Heart right ventricle (tissue), 16 donors: ENCODE measurements at regions not wholly inside any gene's neighbourhood (a gene's known extent, or its start where the extent isn't known, plus 50 kb on each side); places are given as distances from the start of the nearest gene placed in this dataset.
A peak's percentile ranks its signal among the peaks of the same experiment; 100 is the strongest.
"Not testable (repeated sequence)": the region's sequence is repeated elsewhere in the genome, so short reads cannot be mapped to it uniquely, and the experiment has no call there.

Experiments used
- ATAC-seq, 8 donors: fragments of 200-7000 bp; cut with Tn5 transposase; one replicate each; pipeline ENCODE4 v1.9.1; 2020; ENCODE audit warnings: mild to moderate bottlenecking in 8 of 8, moderate library complexity in 8 of 8, moderate number of reproducible peaks in 1 of 8
- DNase-seq, 2 donors: peaks; one replicate each; pipeline ENCODE4 v3.0.0-alpha.2; 2020
- H3K27ac ChIP-seq, 10 donors: fragments of 200-600 bp; sonication (generic) in 2 of 10; one replicate each; pipeline versions ENCODE4 v1.5.0 to v1.8.0; 2020 to 2022; ENCODE audit warnings: mild to moderate bottlenecking in 3 of 10
- H3K27me3 ChIP-seq, 7 donors: fragments of 200-600 bp; one replicate each; pipeline ENCODE4 v1.8.0; 2021 to 2022; ENCODE audit warnings: mild to moderate bottlenecking in 2 of 7
- H3K36me3 ChIP-seq, 9 donors: fragments of 200-600 bp; sonication (generic) in 1 of 9; one replicate each; pipeline versions ENCODE4 v1.5.0 to v1.8.0; 2020 to 2022; ENCODE audit warnings: mild to moderate bottlenecking in 2 of 9
- H3K4me1 ChIP-seq, 9 donors: fragments of 200-600 bp; sonication (generic) in 1 of 9; one replicate each; pipeline versions ENCODE4 v1.5.0 to v1.8.0; 2020 to 2022; ENCODE audit warnings: mild to moderate bottlenecking in 4 of 9
- H3K4me3 ChIP-seq, 10 donors: fragments of 200-600 bp; sonication (generic) in 2 of 10; one replicate each; pipeline versions ENCODE4 v1.5.0 to v1.8.0; 2020 to 2022; ENCODE audit warnings: mild to moderate bottlenecking in 7 of 10, moderate library complexity in 2 of 10
- H3K9me3 ChIP-seq, 11 donors: fragments of 200-600 bp in 10 of 11; sonication (generic) in 2 of 11; one replicate each; pipeline versions ENCODE4 v1.5.0 to v1.8.0; 2013 to 2022; ENCODE audit warnings: mild to moderate bottlenecking in 2 of 11, control low read depth in 1 of 11, moderate library complexity in 1 of 11
- CTCF ChIP-seq, 9 donors: fragments of 200-600 bp; sonication (generic) in 2 of 9; IDR thresholded peaks; one replicate each; pipeline versions ENCODE4 v1.5.0 to v1.8.0; 2021 to 2022; ENCODE audit warnings: antibody characterized with exemption in 9 of 9, mild to moderate bottlenecking in 5 of 9, moderate library complexity in 1 of 9
- WGBS, 2 donors: extraction: QIAGEN DNeasy Blood & Tissue Kit; methylation state at CpG; one replicate each; pipeline ENCODE4 v1.1.7; 2013; ENCODE audit warnings: inconsistent platforms in 1 of 2; 5-methylcytosine and 5-hydroxymethylcytosine counted together
- intact Hi-C, 10 donors: fragments of 100-400 bp; cut with DNase I; formaldehyde crosslinking; loops; one replicate each; pipeline versions ENCODE4 v1.11.1 to v1.14.2; 2022
- donor health status: Arrhythmogenic right ventricular cardiomyopathy.
- donor health status: ischemic (EF 13 %, LVEDD 7.1; RV severe dilation, severe dysfunction).
- donor health status: healthy with polysubstance abuse.
- donor health status: DM: no; HTN: yes; CAD: no.
- donor health status: DM: no; HTN: no; CAD: no.
- donor health status: ischemic (EF 25% LVEDD 6.9; RV normal size, moderate dysfunction).
- donor health status: ischemic (EF 25% LVEDD 5.7; RV mildly dilated, moderate dysfunction).
- donor health status: healthy.
- donor health status: DM: yes; HTN: yes; CAD: no.
- donor health status: Ischemic cardiomyopathy.
- donor health status: ischemic (EF 35%, LVEDD 5.7; RV mildly dilated, moderate dysfunction).
- donor health status: nonischemic (EF 11% LVEDD 7.7; RV severe dilation, severe dysfunction).
- donor health status: DM: yes; HTN: yes; CAD: no.
- donor health status: PGD.
- donor health status: ischemic (EF 29% LVEDD 5.4; RV normal size, mild dysfunction).
- donor health status: nonischemic (EF 23%, LVEDD 6.1; RV moderate dilation, normal function).

GRCh38 chr12:107513184-107513583 is 172.4 kb upstream of the PWP1 start:
- no peak for TF ChIP-seq CTCF (IDR thresholded peaks at IDR 0.05)
- Histone ChIP-seq H3K9me3 (no peaks in the 10 kb centered on the region), H3K27ac (no peak overlapping the region), H3K36me3 (no peaks in the 10 kb centered on the region), H3K27me3 (peaks cover 0 to 15% (median 0%) of the 10 kb centered on the region in 7 donors), H3K4me1 (peaks cover 0 to 27% (median 5%) of the 10 kb centered on the region in 9 donors), H3K4me3 (no peak overlapping the region)
- intact Hi-C loops: no loop called here
- ATAC-seq (no peak), DNase-seq (no peak)
- WGBS, 2 donors: 61 to 78% methylated on average over 5 of the region's 5 CpGs

- Histone ChIP-seq H3K27me3 (peaks cover 0 to 11% (median 0%) of the 10 kb centered on the region in 7 donors), H3K4me1 (peaks cover 0 to 27% (median 5%) of the 10 kb centered on the region in 9 donors), H3K9me3 (no peaks in the 10 kb centered on the region), H3K27ac (no peak overlapping the region), H3K4me3 (no peak overlapping the region), H3K36me3 (no peaks in the 10 kb centered on the region)
- ATAC-seq (no peak), DNase-seq (no peak)
- TF ChIP-seq CTCF (IDR thresholded peaks at IDR 0.05): no peak
- intact Hi-C loops: no loop called here
- WGBS, 2 donors: 73 to 80% methylated on average over 3 of the region's 3 CpGs
Measured at GRCh38 chr12:107513636-107514400, 171.8 kb upstream of the PWP1 start.

GRCh38 chr12:107514887-107515445 is 170.6 kb upstream of the PWP1 start:
- TF ChIP-seq CTCF (IDR thresholded peaks at IDR 0.05): no peak
- Histone ChIP-seq H3K4me3 (no peak overlapping the region), H3K27me3 (no peaks in the 10 kb centered on the region), H3K4me1 (peaks cover 0 to 27% (median 5%) of the 10 kb centered on the region in 9 donors), H3K36me3 (no peaks in the 10 kb centered on the region), H3K27ac (peak overlapping the region in 3 of 10 donors; percentile 12 to 54 (median 38)), H3K9me3 (no peaks in the 10 kb centered on the region)
- ATAC-seq (peak; percentile 47 to 83 (median 74)), DNase-seq (no peak)
- 73 to 82% methylated on average over 7 of the region's 7 CpGs for WGBS, 2 donors
- intact Hi-C loops: no loop called here

- peak; percentile 78 to 94 (median 88) for ATAC-seq
- H3K27ac ChIP-seq: peak overlapping the region in 3 of 10 donors; percentile 12 to 54 (median 38)
- no peak for TF ChIP-seq CTCF (IDR thresholded peaks at IDR 0.05)
- peaks cover 0 to 27% (median 5%) of the 10 kb centered on the region in 9 donors for H3K4me1 ChIP-seq
- DNase-seq: peak in 1 of 2 donors; percentile 51
- no peaks in the 10 kb centered on the region for H3K36me3 ChIP-seq
- WGBS, 2 donors: 45 to 54% methylated on average over 2 of the region's 2 CpGs
- H3K27me3 ChIP-seq: no peaks in the 10 kb centered on the region
- intact Hi-C loops: no loop called here
- no peaks in the 10 kb centered on the region for H3K9me3 ChIP-seq
- no peak overlapping the region for H3K4me3 ChIP-seq
Measured at GRCh38 chr12:107515446-107515958, 170.1 kb upstream of the PWP1 start.

GRCh38 chr12:107517816-107518215 is 167.8 kb upstream of the PWP1 start:
- 93% methylated on average over 3 of the region's 4 CpGs for WGBS, 2 donors

More at GRCh38 chr12:107517816-107518215, 167.8 kb upstream of the PWP1 start:
- H3K27me3 ChIP-seq, H3K36me3 ChIP-seq, intact Hi-C loops, DNase-seq, H3K4me3 ChIP-seq, ATAC-seq, H3K27ac ChIP-seq, H3K9me3 ChIP-seq: not testable (repeated sequence)
- H3K4me1 ChIP-seq: peaks cover 0 to 16% (median 0%) of the 10 kb centered on the region in 9 donors
